NB4 (cell line): ENCODE measurements at regions not wholly inside any gene's neighbourhood (a gene's known extent, or its start where the extent isn't known, plus 50 kb on each side); places are given as distances from the start of the nearest gene placed in this dataset.

Experiments
- MAX ChIP-seq: IDR thresholded peaks from 2 replicates; pipeline ENCODE4 v1.6.1; 2011; ENCODE audit warnings: low read depth, low read length
- MYC ChIP-seq: IDR thresholded peaks from 2 replicates; pipeline ENCODE4 v1.6.1; 2011; ENCODE audit warnings: low read depth, low read length
- POLR2A ChIP-seq: IDR thresholded peaks from 2 replicates; pipeline ENCODE4 v1.6.1; 2011; ENCODE audit warnings: mild to moderate bottlenecking; ENCODE audit not compliant: insufficient read length; ENCODE audit errors: extremely low read depth
- TF ChIP-seq, protein P1 (sequence below): IDR thresholded peaks from one replicate; pipeline ENCODE4 v1.5.1; 2012; ENCODE audit warnings: low read depth, low read length

DNA sequence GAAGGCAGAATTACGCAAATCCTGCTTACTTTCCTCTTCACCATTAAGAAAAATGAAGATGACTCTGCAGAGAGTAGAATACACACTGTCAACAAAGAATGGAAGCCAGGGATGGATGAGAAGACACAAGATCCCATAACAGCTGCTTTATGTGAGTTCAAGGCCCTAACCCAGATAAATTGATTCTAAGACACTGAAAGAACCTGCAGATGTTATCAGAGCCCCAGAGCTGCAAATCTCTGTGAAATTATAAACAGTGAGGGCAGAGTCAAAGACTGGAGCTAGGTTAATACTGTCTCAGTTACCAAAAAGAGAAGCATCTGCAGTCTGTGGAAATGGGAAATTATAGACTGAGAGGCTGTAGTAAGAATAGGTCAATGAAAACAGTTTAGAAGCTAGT, 320.1 kb upstream of the PKDCC start:
- TF ChIP-seq, protein P1, sequence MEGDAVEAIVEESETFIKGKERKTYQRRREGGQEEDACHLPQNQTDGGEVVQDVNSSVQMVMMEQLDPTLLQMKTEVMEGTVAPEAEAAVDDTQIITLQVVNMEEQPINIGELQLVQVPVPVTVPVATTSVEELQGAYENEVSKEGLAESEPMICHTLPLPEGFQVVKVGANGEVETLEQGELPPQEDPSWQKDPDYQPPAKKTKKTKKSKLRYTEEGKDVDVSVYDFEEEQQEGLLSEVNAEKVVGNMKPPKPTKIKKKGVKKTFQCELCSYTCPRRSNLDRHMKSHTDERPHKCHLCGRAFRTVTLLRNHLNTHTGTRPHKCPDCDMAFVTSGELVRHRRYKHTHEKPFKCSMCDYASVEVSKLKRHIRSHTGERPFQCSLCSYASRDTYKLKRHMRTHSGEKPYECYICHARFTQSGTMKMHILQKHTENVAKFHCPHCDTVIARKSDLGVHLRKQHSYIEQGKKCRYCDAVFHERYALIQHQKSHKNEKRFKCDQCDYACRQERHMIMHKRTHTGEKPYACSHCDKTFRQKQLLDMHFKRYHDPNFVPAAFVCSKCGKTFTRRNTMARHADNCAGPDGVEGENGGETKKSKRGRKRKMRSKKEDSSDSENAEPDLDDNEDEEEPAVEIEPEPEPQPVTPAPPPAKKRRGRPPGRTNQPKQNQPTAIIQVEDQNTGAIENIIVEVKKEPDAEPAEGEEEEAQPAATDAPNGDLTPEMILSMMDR = no peak
- no peak for TF ChIP-seq POLR2A
- TF ChIP-seq MAX = no peak
- TF ChIP-seq MYC = no peak
